ENCODE measurements at regions not wholly inside any gene's neighbourhood (a gene's known extent, or its start where the extent isn't known, plus 50 kb on each side); places are given as distances from the start of the nearest gene placed in this dataset.

DNA sequence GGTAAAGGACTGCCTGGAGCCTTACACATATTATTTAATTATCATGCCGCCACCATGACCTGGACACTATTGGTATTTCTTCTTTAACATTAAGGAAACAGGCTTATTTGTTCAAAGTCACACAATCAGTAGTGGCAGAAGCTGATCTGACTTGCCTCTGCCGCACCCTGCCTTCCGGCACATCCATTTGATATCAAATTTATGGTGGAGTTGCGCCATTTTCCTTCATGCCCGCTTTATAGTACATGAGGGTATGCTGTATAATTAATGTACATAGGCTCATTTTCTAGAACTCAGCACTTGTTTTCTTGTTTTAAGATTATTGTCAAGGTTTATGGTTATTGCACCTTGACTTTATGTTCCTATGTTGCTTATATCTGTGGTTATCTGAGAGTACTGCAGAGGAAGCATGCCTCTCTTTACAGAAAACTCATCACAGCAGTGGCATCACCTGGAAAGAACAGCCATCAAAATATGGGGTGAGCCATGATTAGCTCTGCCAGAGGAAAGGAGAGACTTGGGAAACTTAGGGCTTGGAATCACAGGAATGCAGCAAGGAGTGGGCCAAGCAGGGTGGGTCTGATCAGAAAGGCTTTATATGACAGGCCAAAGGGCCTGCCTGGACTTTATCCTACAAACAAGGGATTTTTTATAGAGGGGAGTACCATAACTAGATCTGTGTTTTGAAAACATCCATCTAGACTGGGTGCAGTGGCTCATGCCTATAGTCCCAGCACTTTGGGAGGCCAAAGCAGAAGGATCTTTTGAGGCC is 72.2 kb upstream of the GJB5 start:
- Histone ChIP-seq H3K4me1 (ENCODE audit: control insufficient read depth, extremely low read depth, insufficient read depth, low read length) (no peaks in the 10 kb centered on the region), H4K20me1 (ENCODE audit: control insufficient read depth, extremely low read depth, insufficient read depth, low read length) (no peaks in the 10 kb centered on the region), H3K9ac (ENCODE audit: control insufficient read depth, extremely low read depth, insufficient read depth, low read length) (no peak overlapping the region), H3K27ac (ENCODE audit: control insufficient read depth, insufficient read depth, low read length) (no peak overlapping the region), H3K9me3 (ENCODE audit: control insufficient read depth, low read depth, low read length) (no peaks in the 10 kb centered on the region), H3K79me2 (ENCODE audit: control insufficient read depth, insufficient read depth, low read length) (no peaks in the 10 kb centered on the region), H3K27me3 (ENCODE audit: control insufficient read depth, extremely low read depth, insufficient read depth, low read length) (peaks cover 10% of the 10 kb centered on the region), H2AFZ (ENCODE audit: control insufficient read depth, low read length) (no peak overlapping the region), H3K9me1 (ENCODE audit: control insufficient read depth, extremely low read depth, insufficient read depth, low read length) (no peaks in the 10 kb centered on the region), H3K4me2 (ENCODE audit: control insufficient read depth, extremely low read depth, insufficient read depth, low read depth, low read length) (no peak overlapping the region), H3K36me3 (ENCODE audit: control insufficient read depth in 2 of 2, extremely low read depth in 1 of 2, insufficient read depth in 2 of 2, low read length in 2 of 2) (no peaks in the 10 kb centered on the region), H3K4me3 (ENCODE audit: control insufficient read depth in 2 of 3, extremely low read depth in 1 of 3, insufficient read depth in 2 of 3, low read depth in 1 of 3, low read length in 3 of 3) (no peak overlapping the region)
- FAIRE-seq (no peak), DNase-seq (ENCODE audit: low read depth, low spot score) (no peak)
- TF ChIP-seq, protein P1, sequence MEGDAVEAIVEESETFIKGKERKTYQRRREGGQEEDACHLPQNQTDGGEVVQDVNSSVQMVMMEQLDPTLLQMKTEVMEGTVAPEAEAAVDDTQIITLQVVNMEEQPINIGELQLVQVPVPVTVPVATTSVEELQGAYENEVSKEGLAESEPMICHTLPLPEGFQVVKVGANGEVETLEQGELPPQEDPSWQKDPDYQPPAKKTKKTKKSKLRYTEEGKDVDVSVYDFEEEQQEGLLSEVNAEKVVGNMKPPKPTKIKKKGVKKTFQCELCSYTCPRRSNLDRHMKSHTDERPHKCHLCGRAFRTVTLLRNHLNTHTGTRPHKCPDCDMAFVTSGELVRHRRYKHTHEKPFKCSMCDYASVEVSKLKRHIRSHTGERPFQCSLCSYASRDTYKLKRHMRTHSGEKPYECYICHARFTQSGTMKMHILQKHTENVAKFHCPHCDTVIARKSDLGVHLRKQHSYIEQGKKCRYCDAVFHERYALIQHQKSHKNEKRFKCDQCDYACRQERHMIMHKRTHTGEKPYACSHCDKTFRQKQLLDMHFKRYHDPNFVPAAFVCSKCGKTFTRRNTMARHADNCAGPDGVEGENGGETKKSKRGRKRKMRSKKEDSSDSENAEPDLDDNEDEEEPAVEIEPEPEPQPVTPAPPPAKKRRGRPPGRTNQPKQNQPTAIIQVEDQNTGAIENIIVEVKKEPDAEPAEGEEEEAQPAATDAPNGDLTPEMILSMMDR (optimal IDR thresholded peaks at IDR 0.05 in 1 of 3, IDR thresholded peaks at IDR 0.05 in 1 of 3, conservative IDR thresholded peaks at IDR 0.05 in 1 of 3; ENCODE audit: extremely low read depth in 1 of 3, insufficient read depth in 2 of 3, low read length in 3 of 3) = no peak
- no peak for TF ChIP-seq EZH2 (IDR thresholded peaks at IDR 0.05; ENCODE audit: low read length)
- dilution Hi-C loops (cut with MboI; ENCODE audit: extremely low pct_ligation_motif_present, low sequenced_read_pairs) = no loop called here

DNA sequence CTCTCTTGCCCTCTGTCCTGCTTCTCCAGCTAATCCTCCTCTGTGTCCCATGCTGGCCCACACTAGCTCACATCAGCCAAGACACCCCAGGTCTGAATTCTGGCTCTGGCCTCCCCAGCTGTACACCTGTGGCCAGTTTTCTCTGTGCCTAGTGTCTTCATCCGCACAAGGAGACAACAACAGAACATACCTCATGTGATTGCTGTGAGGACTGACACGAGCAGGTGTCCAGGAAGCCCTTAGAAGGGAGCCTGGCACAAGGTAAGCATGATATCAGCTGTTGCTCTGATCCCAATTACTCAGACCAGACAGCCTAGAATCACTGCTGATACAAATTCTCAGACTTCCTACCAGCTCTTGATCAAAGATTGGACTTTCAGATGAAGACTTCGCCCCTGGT is 71.2 kb upstream of the GJB5 start:
- dilution Hi-C loops (cut with MboI; ENCODE audit: extremely low pct_ligation_motif_present, low sequenced_read_pairs) = no loop called here
- H3K4me3 ChIP-seq (ENCODE audit: control insufficient read depth in 2 of 3, extremely low read depth in 1 of 3, insufficient read depth in 2 of 3, low read depth in 1 of 3, low read length in 3 of 3) = no peak overlapping the region
- TF ChIP-seq, protein P1 (optimal IDR thresholded peaks at IDR 0.05 in 1 of 3, IDR thresholded peaks at IDR 0.05 in 1 of 3, conservative IDR thresholded peaks at IDR 0.05 in 1 of 3; ENCODE audit: extremely low read depth in 1 of 3, insufficient read depth in 2 of 3, low read length in 3 of 3) = no peak
- TF ChIP-seq EZH2 (IDR thresholded peaks at IDR 0.05; ENCODE audit: low read length) = no peak

More for the DNA sequence above, 71.2 kb upstream of the GJB5 start:
- FAIRE-seq = no peak
- H4K20me1 ChIP-seq (ENCODE audit: control insufficient read depth, extremely low read depth, insufficient read depth, low read length) = no peaks in the 10 kb centered on the region
- H3K4me1 ChIP-seq (ENCODE audit: control insufficient read depth, extremely low read depth, insufficient read depth, low read length) = no peaks in the 10 kb centered on the region
- H3K27ac ChIP-seq (ENCODE audit: control insufficient read depth, insufficient read depth, low read length) = no peak overlapping the region
- no peak for DNase-seq (ENCODE audit: low read depth, low spot score)
- no peaks in the 10 kb centered on the region for H3K9me1 ChIP-seq (ENCODE audit: control insufficient read depth, extremely low read depth, insufficient read depth, low read length)
- no peak overlapping the region for H3K4me2 ChIP-seq (ENCODE audit: control insufficient read depth, extremely low read depth, insufficient read depth, low read depth, low read length)
- H3K27me3 ChIP-seq (ENCODE audit: control insufficient read depth, extremely low read depth, insufficient read depth, low read length) = peaks cover 14% of the 10 kb centered on the region
- H3K36me3 ChIP-seq (ENCODE audit: control insufficient read depth in 2 of 2, extremely low read depth in 1 of 2, insufficient read depth in 2 of 2, low read length in 2 of 2) = no peaks in the 10 kb centered on the region
- H3K9ac ChIP-seq (ENCODE audit: control insufficient read depth, extremely low read depth, insufficient read depth, low read length) = no peak overlapping the region
- no peak overlapping the region for H2AFZ ChIP-seq (ENCODE audit: control insufficient read depth, low read length)
- no peaks in the 10 kb centered on the region for H3K79me2 ChIP-seq (ENCODE audit: control insufficient read depth, insufficient read depth, low read length)
- no peaks in the 10 kb centered on the region for H3K9me3 ChIP-seq (ENCODE audit: control insufficient read depth, low read depth, low read length)
